ENCODE measurements at regions not wholly inside any gene's neighbourhood (a gene's known extent, or its start where the extent isn't known, plus 50 kb on each side); places are given as distances from the start of the nearest gene placed in this dataset.

- Mint-ChIP-seq H3K9me3 (no peaks in the 10 kb centered on the region; a peak in 1 of 5 replicates), H3K27me3 (ENCODE audit: low read depth) (no peaks in the 10 kb centered on the region), H3K4me3 (no peak overlapping the region), H3K27ac (no peak overlapping the region), H3K36me3 (ENCODE audit: insufficient read depth in 1 of 3, low read depth in 3 of 3) (no peaks in the 10 kb centered on the region), H3K4me1 (no peaks in the 10 kb centered on the region)
- no peak overlapping the region for H2BK12ac ChIP-seq (ENCODE audit: insufficient read length, low read depth, low read length)
- H3K23me2 ChIP-seq (ENCODE audit: insufficient read length, low read depth, low read length, poor library complexity, severe bottlenecking): no peaks in the 10 kb centered on the region
- no peak overlapping the region for H2AFZ ChIP-seq (ENCODE audit: low read length)
- H2AK5ac ChIP-seq (ENCODE audit: insufficient read length, low read length): no peak overlapping the region
- H4K91ac ChIP-seq (ENCODE audit: insufficient read length, low read depth, low read length): no peak overlapping the region
- no CpG with 5 or more reads among the region's 1 CpG for WGBS (ENCODE audit: extremely low coverage, insufficient read length, low lambda C conversion rate)
- no peak overlapping the region for H2BK120ac ChIP-seq (ENCODE audit: low read depth, low read length, poor library complexity, severe bottlenecking)
- H3K79me1 ChIP-seq (ENCODE audit: insufficient read depth, low read depth, low read length, poor library complexity, severe bottlenecking): no peaks in the 10 kb centered on the region
- H3K4ac ChIP-seq (ENCODE audit: low read depth, low read length): no peak overlapping the region
- H3K18ac ChIP-seq (ENCODE audit: insufficient read length, low read depth, low read length): no peak overlapping the region
- no peak overlapping the region for H3K56ac ChIP-seq (ENCODE audit: insufficient read length, low read depth, low read length)
- H2BK5ac ChIP-seq (ENCODE audit: insufficient read length, low read length): no peak overlapping the region
- H3K9ac ChIP-seq (ENCODE audit: extremely low read depth, insufficient read length, low read length): no peak overlapping the region
- TF ChIP-seq, protein P1, sequence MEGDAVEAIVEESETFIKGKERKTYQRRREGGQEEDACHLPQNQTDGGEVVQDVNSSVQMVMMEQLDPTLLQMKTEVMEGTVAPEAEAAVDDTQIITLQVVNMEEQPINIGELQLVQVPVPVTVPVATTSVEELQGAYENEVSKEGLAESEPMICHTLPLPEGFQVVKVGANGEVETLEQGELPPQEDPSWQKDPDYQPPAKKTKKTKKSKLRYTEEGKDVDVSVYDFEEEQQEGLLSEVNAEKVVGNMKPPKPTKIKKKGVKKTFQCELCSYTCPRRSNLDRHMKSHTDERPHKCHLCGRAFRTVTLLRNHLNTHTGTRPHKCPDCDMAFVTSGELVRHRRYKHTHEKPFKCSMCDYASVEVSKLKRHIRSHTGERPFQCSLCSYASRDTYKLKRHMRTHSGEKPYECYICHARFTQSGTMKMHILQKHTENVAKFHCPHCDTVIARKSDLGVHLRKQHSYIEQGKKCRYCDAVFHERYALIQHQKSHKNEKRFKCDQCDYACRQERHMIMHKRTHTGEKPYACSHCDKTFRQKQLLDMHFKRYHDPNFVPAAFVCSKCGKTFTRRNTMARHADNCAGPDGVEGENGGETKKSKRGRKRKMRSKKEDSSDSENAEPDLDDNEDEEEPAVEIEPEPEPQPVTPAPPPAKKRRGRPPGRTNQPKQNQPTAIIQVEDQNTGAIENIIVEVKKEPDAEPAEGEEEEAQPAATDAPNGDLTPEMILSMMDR (conservative IDR thresholded peaks at IDR 0.05): no peak
- H3K27me3 ChIP-seq (ENCODE audit: insufficient read depth, low read length): no peaks in the 10 kb centered on the region
- H3K4me2 ChIP-seq (ENCODE audit: insufficient read depth, insufficient read length, low read length): no peak overlapping the region
- no peaks in the 10 kb centered on the region for H3K4me1 ChIP-seq (ENCODE audit: insufficient read depth, low read length)
- H4K20me1 ChIP-seq (ENCODE audit: control insufficient read depth, insufficient read depth, insufficient read length): no peaks in the 10 kb centered on the region
- no peak overlapping the region for H3K27ac ChIP-seq (ENCODE audit: insufficient read length, low read depth, low read length)
- H3K79me2 ChIP-seq (ENCODE audit: insufficient read depth, low read length): no peaks in the 10 kb centered on the region
- H3K14ac ChIP-seq (ENCODE audit: insufficient read depth, low read length): no peak overlapping the region
- H4K8ac ChIP-seq (replicated peaks; ENCODE audit: insufficient read length, low read depth, low read length): no peak overlapping the region
- H3K9me3 ChIP-seq (ENCODE audit: control insufficient read depth, low read depth, low read length): no peaks in the 10 kb centered on the region
- no peak overlapping the region for H3K23ac ChIP-seq (ENCODE audit: insufficient read length, low read depth, low read length)
- no peak overlapping the region for H2BK20ac ChIP-seq (ENCODE audit: low read depth, low read length, poor library complexity, severe bottlenecking)
- H4K5ac ChIP-seq (ENCODE audit: insufficient read length, low read depth, low read length): no peak overlapping the region
- H2BK15ac ChIP-seq (ENCODE audit: low read depth, low read length): no peak overlapping the region
- DNase-seq: no peak
- no peak overlapping the region for H3T11ph ChIP-seq (ENCODE audit: low read length)
These were observed 214.3 kb upstream of the NXPH2 start for GRCh38 chr2:138994502-138994901.
